GM21390 (cell line): ENCODE measurements at regions not wholly inside any gene's neighbourhood (a gene's known extent, or its start where the extent isn't known, plus 50 kb on each side); places are given as distances from the start of the nearest gene placed in this dataset.

ENCODE experiments used
- ATAC-seq: cut with Tn5 transposase; IDR thresholded peaks from one replicate; pipeline ENCODE4 v1.9.1; 2021; ENCODE audit not compliant: unreplicated experiment

DNA sequence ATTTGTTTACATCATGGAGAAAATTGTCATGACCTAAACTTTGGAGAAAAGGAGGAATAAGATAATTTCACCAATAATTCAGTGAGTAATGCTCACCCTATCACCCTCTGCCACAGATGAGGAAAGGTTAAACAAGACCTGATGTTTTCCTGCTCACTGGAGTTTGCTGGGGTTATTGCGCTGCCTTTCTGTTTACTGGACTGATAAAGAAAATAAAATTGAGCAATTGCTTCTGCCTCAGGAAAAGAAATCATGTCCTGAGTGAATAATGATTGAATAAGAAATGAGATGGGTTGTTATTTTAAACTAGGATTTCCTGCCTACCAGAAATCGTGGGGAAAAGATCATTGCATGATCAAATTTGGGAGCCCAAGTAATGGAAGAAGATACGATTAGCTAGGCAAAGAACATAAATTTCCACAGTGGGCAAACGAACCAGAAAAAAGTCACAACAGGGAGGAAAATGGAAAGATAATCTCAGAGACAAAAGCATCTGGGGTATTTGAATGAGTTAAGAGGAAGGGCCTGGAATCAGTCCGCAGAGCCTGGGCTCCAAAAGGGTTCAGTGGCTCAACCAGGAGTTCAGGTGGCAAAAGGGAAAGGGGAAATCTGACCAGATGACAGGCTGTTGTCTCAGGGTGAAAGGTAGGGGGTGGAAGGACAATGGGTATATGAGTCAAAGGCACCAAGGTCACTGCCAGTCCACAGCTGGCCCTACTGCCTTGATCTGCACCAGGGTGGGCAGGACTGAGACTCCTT is 146.8 kb downstream of the FAM43A start:
- no peak for ATAC-seq

DNA sequence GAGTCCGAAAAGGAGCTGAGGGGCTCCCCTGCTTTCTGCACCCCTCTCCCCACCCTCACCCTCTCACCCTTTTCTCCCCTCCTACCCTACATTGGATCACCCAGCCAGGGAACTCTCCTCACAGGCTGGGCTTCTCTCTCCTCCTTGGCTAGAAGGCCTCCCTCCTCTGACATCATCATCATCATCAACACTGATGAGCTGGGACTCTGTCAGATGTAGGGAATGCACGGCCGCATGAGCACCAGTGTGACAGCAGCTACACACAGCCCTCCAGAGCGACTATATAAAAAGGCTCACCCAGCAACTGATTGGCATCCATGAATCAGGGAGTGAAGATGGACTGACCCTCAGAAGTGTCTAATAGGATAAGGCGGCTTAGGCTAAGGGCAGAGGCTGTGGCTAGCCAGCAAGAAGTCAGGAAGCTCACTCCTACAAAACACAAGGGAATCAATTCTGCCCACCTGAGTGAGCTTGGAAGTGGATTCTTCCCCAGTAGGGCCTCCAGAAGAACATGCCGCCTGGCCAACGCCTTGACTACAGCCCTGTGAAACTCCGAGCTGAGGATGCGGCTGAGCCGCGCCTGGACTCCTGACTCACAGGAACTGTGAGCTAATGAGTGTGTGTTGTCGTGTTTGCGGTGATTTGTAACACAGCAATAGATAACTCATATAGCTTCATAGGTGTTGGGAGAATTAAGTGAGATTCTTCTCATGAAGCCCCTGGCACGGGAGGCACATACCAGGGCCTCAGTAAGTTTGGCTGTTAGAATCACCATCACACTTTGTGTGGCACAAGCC is 147.6 kb downstream of the FAM43A start:
- no peak for ATAC-seq

DNA sequence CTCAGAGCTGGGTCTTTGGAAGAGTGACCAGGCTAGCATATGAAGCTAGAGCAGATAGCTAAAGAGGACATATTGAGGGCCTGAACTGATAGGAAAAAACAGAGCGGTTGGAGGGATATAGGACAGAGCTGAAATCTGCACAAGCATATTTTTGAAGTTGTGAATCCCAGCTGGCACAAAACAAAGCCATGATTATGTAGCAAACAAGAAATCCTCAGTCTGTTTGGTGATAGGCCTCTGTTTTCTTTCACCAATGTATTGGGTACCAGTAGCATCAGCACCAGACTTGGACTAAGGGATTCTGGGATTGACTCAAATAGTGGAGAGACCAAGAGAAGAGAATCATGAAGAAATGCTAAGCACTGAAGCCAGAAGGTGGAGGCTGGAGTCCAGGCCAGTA is 151.0 kb downstream of the FAM43A start:
- ATAC-seq, result no peak

DNA sequence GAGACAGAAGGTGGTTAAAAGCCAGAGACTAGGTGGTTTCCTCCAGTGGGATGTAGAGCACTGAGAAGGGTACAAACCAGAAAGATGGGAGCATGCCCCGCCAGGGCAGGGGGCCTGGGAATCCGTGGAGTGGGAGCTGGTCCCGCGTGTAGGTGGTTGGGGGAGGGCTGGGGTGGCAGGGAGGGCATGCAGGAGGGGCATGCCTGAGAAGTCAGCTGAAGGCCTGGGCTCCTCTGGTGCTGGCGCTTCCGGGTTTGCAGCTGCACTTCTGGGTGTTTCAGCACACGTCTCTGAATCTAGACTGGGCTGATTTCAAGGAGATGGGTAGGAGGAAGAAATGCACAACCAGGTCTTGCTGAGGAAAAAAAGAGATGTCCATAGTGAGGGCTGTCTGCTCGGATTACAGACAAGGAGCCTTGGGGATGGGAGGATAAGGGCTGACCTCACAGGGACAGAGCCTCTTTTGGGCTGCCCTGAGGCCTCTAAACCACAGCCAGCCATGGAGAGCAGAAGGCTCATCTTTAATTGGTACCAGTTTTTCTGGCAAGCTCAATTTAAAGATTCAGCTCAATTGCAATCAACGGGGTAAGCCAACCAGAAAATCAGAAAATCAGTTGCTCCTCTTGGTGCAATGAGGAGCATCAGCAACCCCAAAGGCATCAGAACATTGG is 151.9 kb downstream of the FAM43A start:
- no peak for ATAC-seq

DNA sequence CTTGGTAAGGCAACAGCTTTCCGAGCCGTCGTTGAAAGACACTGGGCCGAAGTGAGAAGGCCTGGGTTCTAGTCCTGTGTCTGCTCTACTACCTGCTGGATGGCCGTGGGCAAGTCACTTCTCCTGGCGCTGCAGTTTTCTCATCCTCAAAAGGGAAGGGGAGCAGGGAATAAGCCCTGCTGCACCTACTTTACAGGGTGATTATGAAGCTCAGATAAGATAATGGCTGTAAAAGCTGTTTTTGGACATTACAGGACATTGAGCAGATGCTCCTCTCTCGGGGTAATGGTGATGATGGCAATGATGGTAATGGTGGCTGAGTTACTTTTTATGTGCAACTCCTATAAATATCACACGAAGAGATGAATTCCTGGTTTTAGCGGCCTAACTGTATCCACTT is 152.6 kb downstream of the FAM43A start:
- ATAC-seq, result no peak

DNA sequence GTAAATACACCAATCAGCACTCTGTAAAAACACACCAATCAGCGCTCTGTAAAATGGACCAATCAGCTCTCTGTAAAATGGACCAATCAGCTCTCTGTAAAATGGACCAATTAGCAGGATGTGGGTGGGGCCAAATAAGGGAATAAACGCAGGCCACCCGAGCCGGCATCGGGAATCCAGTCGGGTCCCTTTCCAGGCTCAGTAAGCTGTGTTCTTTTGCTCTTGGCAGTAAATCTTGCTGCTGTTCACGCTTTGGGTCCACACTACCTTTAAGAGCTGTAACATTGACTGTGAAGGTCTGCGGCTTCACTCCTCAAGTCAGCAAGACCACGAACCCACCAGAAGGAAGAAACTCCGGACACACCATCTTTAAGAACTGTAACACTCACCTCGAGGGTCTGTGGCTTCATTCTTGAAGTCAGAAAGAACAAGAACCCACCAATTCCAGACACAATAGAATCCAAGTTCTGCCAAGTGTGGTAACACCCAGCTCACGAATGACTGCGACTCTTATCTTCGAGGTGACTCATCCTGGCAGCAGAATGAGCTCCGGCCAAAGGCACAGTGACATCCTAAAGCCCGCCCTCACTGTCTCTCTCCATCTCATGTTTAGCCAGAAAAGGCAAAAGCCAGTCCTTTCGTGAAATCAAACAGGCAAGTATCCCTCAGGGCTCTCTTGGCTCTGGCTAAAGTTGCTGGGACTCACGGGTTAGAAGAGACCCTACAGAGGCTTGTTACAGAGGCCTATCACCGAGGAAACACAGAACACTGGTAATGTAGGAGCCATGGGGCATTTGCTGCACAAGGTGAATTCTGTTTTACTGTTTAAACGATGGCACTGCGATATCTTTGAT is 155.2 kb downstream of the FAM43A start:
- ATAC-seq, result no peak

DNA sequence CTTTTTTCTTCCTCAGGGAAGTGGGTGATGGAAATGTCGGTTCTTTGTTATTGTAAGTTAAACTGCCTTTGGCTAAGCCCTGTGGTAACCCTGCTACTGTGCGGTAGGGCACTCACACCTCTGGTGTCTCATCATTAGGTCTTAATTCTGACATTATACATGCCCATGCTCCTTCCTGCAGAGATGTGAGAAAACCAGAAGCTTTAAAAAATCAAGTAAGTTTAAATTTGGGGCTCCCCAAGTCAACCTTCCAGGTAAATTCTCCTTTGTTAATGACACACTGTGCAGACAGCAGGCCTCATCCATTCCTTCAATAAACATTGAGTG is 155.8 kb downstream of the FAM43A start:
- no peak for ATAC-seq

DNA sequence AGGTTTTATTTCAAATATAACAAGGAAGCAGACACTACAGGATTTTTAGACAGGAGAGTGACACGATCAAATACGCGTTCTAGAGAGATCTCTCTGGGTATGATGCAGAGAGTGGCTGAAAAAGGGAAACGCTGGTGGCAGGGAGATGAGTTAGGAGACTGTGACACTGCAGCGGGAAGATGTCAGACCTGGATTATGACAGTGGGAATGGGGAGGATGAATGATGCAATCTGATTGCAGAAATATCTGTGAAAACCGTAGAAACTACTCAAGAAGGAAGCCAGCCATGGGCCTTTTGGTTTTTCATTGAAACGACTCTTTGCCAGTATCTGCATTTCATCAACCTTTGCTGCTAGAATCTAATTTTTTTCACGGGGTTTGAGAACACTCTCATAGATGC is 157.9 kb downstream of the FAM43A start:
- ATAC-seq, result no peak

DNA sequence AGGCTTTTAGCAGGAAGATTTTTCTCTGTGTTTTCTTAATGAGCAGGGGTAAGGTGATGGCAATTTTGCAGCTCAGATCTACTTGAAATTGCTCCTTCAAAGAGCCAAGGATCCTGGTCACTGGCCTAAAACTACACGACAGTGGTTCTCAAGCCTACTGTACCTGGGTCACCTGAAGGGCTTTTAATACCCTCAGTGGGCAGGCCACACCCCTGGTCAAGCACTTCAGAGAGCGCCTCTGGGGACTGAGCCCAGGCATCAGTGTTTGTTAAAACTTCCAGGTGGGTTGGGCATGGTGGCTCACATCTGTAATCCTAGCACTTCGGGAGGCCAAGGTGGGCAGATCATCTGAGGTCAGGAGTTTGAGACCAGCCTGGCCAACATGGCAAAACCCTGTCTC is 158.4 kb downstream of the FAM43A start:
- ATAC-seq, result no peak

DNA sequence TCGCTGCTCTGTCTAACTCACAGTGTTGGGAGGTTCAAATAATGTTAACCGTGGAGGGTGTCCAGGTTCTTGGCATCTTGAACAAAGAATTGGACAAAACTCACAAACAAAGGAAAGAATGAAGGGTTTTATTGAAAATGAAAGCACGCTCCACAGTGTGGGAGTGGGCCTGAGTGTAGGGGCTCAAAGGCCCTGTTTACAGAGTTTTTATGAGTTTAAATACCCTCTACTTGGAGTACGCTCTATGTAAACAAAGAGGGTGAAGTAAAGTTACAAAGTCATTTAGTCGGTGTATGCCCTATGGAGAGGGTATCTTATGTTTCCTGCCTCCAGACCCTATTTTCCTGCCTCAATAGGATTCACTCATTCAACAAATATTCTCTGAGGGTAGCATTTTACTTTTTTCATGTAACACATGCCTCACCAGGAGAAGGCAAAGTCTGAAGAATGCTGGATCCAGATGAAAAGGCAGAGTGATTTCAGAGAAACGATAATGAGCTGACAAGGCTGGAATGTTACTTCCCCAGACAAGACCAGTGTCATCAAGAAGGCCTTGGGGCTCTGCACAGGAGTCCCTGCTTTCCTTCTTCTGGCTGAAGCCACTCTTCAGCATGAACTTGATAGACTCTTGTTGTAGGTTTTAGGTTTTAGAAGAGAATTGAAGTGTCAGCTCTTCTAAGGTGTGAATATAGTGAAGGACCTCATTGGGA is 163.6 kb downstream of the FAM43A start:
- no peak for ATAC-seq

DNA sequence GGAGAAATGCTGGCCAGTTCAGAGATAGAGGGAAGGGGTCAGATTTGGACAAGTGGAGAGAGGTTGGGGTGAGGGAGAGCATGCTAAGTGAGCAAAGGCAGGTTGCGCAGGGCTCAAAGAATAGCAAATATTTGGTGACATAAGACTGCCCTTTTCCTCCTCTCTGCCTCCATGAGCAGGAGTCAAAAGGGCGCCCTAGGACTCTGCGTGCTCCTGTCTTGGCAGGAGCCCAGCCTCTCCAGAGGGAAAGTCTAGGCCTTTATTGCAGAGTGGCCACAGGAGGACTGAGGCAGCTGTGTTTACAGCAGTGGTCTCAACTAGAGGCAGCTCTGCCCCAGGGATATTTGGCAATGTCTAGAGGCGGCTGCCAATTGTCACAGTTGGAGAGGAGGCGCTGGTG is 165.6 kb downstream of the FAM43A start:
- no peak for ATAC-seq

DNA sequence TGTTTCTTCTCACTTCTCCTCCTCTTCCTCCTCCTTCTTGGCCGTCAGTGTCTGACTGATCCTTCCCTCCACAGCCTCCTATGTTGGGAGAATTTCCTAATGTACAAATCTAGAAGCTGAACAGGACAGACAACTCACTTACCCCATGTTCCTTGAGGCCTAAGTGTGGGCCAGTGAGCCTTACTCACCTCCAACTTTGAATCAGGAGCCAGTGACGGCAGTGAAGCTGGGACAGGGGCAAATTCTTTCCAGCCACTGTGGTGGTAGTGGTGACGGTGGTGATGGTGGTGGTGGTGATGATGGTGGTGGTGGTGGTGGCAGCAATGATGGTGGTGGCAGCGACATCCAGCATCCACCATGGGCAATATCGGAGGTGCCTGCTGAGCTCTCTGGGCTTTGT is 166.3 kb downstream of the FAM43A start:
- ATAC-seq, result no peak

DNA sequence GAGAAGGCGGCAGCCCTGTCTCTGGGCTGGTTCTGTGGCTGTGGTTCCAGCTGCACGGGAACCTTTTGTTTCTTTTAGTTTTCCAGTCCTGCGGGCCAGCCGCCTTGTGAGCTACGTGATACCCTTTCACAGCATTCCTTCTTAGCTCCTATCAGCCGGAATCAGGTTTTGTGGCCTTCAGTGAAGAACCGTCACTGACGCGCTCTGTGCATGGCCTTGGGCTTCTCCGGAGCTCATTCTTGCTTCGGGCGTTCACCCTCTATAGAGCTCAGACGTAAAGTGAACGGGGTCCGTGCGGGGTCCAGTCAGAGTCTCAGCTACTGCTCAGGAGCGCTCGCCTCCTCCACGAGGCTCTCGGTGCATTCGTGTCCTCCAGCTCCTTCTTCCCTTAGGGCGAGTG is 166.7 kb downstream of the FAM43A start:
- no peak for ATAC-seq

DNA sequence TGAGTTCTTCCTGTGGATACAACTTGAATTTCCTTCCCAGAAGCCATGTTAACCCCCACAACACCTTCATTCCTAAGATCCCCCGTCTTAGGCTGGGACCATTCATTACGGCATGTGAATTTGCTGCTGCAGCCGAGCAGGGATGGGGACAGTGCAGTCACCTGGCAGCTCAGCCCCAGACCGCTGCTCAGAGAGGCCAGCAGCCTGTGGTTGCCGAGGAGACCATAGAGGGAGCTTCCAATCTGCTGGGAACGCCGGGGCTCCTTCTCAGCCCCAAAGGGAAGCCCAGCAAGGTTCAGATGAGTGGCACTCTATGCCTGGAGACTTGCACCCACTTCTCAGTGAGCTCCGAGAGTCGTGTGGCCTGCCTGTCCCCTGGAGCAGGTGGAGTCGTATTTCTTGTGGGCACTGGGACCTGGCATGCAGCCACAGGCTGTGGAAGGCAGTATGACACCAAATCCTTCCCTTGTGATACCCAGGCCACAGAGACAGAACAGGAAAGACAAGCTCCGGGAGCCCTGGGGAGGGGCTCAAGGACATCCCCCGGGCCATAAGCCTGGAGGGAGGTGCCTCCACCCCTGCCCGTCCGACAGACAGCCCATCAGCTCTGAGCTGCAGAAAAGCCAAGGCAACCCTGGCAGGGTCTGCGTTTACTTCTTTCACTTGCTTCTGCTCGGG is 167.3 kb downstream of the FAM43A start:
- no peak for ATAC-seq

DNA sequence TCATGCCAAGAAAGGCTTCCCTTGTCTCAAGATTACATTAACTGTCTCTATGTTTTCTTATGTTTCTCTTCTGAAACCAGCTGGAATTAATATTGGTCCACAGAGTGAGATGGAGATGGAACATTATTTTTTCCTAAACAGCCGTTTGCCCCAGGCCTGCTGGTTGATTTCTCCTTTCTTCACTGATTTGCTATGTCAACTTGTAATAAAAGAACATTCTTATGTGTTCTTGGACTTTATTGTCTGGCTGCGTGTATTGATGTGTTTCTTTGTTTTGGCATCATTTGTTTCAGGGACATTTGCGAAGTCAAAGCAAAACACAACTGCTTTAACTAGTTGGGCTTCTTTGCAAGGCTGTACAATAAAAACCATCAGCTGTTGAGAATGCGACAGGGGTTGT is 168.5 kb downstream of the FAM43A start:
- no peak for ATAC-seq

DNA sequence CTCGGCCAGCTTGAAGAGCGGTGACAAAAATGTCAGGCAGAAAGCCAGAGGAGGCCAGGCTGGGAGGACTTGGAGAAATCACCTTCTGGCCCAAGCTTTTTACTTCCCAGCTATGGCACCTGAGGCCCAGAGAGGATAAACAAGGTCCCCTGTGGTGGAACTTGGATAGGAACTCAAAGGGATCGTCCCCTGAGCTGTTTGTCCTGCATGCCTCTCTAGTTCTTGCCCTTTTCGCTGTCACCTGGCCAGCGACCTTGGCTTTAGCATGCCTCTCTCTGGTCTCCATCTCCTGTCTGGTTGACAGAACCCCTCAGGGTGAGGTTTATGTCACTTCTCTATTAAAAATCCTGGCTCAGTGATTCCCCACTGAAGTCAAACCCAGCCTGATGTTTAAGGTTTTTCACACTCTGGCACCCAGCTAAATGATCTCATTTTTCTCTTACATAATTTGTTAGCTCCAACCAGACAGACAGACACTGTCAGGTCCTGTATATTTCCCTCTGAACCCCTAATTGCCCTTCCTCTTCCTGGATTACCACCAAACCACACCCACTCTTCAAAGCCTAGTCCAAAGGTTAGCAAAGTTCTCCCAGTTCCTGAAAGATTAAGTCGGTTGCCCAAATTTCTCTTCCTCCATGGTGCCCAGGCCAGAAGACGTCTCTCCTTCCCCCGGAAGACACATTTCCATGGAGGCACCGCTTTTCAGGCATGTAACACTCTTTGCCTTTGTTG is 169.1 kb downstream of the FAM43A start:
- no peak for ATAC-seq

DNA sequence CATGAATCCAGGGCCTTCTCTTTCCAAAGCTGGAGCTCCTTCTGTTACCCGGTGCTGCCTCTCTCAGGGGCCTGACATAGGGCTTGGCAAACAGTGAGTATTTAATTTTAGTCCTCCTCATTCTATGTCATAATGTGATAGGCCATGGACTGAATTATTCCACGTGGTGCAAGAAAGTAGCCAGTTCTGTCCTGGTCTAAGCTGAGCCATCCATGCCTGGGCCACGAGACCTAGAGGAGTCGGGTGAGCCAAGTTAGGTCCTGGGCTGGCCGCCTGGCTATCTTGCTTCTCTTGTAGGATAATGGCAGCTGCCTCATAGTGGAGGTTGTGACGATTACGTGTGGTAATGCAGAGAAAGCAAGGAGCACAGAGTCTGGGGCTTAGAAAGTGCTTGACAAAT is 170.6 kb downstream of the FAM43A start:
- no peak for ATAC-seq

DNA sequence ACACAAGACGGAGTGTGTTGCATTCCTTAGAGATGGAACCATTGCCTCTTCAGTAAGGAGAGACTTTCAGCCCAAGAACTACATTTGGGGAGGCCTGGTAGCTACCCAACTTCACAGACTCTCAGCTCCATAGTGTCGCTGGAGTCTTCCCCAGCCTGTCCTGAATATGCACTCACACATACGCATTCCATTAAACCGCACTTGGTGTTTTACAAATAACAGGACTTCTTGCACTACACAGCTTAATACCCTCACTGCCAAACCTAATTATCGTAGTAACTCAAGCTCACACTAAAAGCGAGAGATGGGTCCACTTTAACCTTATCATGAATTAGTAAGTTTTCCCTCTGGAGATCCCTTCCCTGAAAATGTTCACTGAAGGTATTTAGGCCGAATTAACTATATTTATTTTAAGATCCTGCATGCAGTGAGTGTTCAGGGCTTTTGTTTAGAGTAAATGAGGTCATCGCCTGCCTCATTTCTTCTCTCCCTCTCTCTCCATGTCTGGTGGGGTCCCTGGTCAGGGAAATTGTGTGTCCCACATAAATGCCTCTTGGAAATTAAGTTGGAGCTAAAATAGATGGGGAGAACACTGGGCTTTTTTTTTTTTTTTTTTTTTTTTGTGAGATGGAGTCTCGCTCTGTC is 171.9 kb downstream of the FAM43A start:
- no peak for ATAC-seq

DNA sequence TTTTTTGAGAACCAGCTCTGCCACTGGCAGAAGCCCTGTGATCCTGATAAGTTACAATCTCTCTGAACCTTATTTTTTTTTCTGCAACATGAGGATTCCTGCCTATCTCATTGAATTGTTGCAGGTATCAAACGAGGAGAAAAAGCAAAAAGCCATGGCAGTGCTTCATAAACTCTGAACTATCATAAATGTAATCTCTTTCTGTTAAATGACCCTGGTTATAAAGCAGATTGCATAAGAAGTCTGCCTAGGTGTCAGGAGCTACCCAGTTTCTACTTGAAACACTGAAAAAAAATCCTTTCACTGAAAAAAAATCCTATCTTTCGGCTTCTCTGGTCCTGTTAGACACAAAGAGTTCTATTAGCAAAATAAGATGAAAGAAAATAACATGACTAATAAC is 172.7 kb downstream of the FAM43A start:
- ATAC-seq, result no peak
